Right lobe of liver (tissue), 6 donors: ENCODE measurements at regions not wholly inside any gene's neighbourhood (a gene's known extent, or its start where the extent isn't known, plus 50 kb on each side); places are given as distances from the start of the nearest gene placed in this dataset.

Source experiments
- ATAC-seq, 4 donors: fragments of 200-7000 bp; cut with Tn5 transposase; one replicate each; pipeline ENCODE4 v1.9.1; 2020; ENCODE audit warnings: mild to moderate bottlenecking in 4 of 4, moderate library complexity in 4 of 4
- DNase-seq, 3 donors: peaks; one replicate each; pipeline ENCODE4 v3.0.0-alpha.2; 2020
- H3K27ac ChIP-seq, 3 donors: fragments of 200-600 bp; one replicate each; pipeline ENCODE4 v1.8.0; 2022
- H3K27me3 ChIP-seq, 2 donors: fragments of 200-600 bp; one replicate each; pipeline ENCODE4 v1.8.0; 2022
- H3K36me3 ChIP-seq, 4 donors: fragments of 200-600 bp; sonication (generic) in 1 of 4; one replicate each; pipeline versions ENCODE4 v1.5.1 to v1.8.0; 2017 to 2022; ENCODE audit warnings: control low read depth in 1 of 4
- H3K4me1 ChIP-seq, 4 donors: fragments of 200-600 bp; sonication (generic) in 1 of 4; one replicate each; pipeline versions ENCODE4 v1.5.1 to v1.8.0; 2017 to 2022; ENCODE audit warnings: control low read depth in 1 of 4
- H3K4me3 ChIP-seq, 3 donors: fragments of 200-600 bp; one replicate each; pipeline ENCODE4 v1.8.0; 2022
- H3K9me3 ChIP-seq, 4 donors: fragments of 200-600 bp; sonication (generic) in 1 of 4; one replicate each; pipeline versions ENCODE4 v1.5.1 to v1.8.0; 2017 to 2022; ENCODE audit warnings: control low read depth in 1 of 4
- CTCF ChIP-seq, 4 donors: fragments of 200-600 bp in 3 of 4; fragments of 450-650 bp in 1 of 4; IDR thresholded peaks; one replicate each; pipeline versions ENCODE4 v1.5.1 to v1.8.0; 2016 to 2022; ENCODE audit warnings: antibody characterized with exemption in 4 of 4, mild to moderate bottlenecking in 2 of 4
- POLR2A ChIP-seq: fragments of 450-650 bp; IDR thresholded peaks from one replicate; pipeline ENCODE4 v1.6.1; 2017; ENCODE audit warnings: antibody characterized with exemption, mild to moderate bottlenecking
- WGBS: methylation state at CpG from one replicate; pipeline ENCODE4 v1.1.6; 2018; ENCODE audit warnings: low coverage, low lambda C conversion rate; ENCODE audit not compliant: insufficient coverage; ENCODE audit errors: missing lambda C conversion rate; 5-methylcytosine and 5-hydroxymethylcytosine counted together
- intact Hi-C, 2 donors: fragments of 100-400 bp; cut with DNase I; formaldehyde crosslinking; loops; one replicate each; pipeline versions ENCODE4 v1.11.2 to v1.14.1; 2022
- donor health status: DM: no; HTN: yes; CAD: no.
- donor health status: DM: no; HTN: no; CAD: no.
- donor health status: DM: no; HTN: no; CAD: no.
- donor health status: DM: no; HTN: yes; CAD: no.
- donor health status: DM: no; HTN: yes; CAD: no.

GRCh38 chr2:66301022-66301766 lies 133.7 kb upstream of the MEIS1 start:
- H3K4me1 ChIP-seq: no peaks in the 10 kb centered on the region
- no peaks in the 10 kb centered on the region for H3K27me3 ChIP-seq
- H3K4me3 ChIP-seq: no peak overlapping the region
- intact Hi-C loops: no loop called here
- TF ChIP-seq CTCF (IDR thresholded peaks at IDR 0.05): no peak
- TF ChIP-seq POLR2A: no peak
- ATAC-seq (no peak), DNase-seq (no peak)
- no peak overlapping the region for H3K27ac ChIP-seq
- WGBS: 45% methylated on average over 17 of the region's 20 CpGs
- no peaks in the 10 kb centered on the region for H3K9me3 ChIP-seq
- H3K36me3 ChIP-seq: no peaks in the 10 kb centered on the region

DNA sequence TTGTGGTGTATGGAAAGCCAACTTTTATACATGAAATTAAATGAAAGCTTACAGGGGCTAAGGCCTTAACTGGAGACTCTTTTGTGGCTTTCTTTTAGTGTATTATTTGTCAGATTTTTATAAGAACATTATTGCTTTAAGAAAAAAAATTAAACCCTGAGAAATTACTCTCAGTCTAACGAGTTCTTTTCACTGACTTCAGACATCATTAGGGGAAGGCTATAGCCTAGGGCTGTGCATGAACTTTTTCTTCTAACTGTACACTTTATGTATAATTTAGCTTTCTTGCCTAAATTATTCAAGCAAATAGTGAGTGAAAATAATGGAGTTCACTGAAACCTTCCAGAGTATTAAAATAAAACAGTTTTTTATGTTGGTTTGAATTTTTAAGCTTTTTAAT lies 151.1 kb upstream of the MEIS1 start:
- Histone ChIP-seq H3K27ac (no peak overlapping the region), H3K4me3 (no peak overlapping the region), H3K36me3 (no peaks in the 10 kb centered on the region), H3K4me1 (no peaks in the 10 kb centered on the region), H3K9me3 (no peaks in the 10 kb centered on the region), H3K27me3 (no peaks in the 10 kb centered on the region)
- intact Hi-C loops: no loop called here
- no peak for TF ChIP-seq CTCF (IDR thresholded peaks at IDR 0.05)
- no peak for TF ChIP-seq POLR2A
- DNase-seq: no peak
- ATAC-seq: no peak
- 33% methylated on average over 1 of the region's 1 CpG for WGBS

DNA sequence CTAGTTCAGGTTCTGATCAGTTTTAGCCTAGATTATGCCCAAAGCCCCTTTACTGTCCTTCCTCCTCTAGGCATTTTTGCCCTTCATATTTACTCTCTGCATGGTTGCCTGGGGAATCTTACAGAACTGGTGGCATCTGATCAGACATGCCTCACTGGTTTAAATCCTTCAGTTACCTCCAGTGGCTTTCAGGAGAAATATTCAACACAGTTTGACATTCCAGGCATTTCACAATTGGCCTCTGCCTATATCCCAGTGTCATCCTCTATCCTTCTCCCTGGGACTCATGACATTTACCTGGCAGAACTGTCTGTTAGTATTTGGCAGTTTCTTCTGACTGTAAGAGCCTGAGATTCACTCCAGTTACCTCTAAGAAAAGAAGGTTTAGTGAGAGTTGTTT lies 152.9 kb upstream of the MEIS1 start:
- Histone ChIP-seq H3K9me3 (no peaks in the 10 kb centered on the region), H3K36me3 (no peaks in the 10 kb centered on the region), H3K27me3 (no peaks in the 10 kb centered on the region), H3K27ac (no peak overlapping the region), H3K4me1 (no peaks in the 10 kb centered on the region), H3K4me3 (no peak overlapping the region)
- no peak for DNase-seq
- TF ChIP-seq POLR2A: no peak
- TF ChIP-seq CTCF (IDR thresholded peaks at IDR 0.05): no peak
- intact Hi-C loops: no loop called here
- no peak for ATAC-seq

DNA sequence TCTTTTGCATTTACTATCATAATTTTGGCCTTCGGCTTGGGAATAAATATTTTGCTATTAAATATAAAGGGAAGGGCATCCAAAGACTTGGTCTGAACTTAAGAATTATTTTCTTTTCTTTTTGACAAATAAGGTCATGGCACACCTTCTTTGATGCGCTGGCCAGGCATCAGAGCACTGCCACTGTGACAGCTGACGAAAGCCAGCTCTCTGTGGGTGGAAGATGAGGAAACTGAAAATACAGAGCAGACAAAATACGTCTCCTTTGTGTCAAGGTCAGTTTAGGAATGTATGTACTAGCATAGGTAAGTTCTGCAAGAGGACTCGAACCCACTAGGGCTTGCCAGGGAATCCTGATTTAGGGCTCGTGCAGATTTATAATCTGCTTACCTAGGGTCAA lies 155.9 kb upstream of the MEIS1 start:
- ATAC-seq: no peak
- Histone ChIP-seq H3K27me3 (no peaks in the 10 kb centered on the region), H3K4me1 (no peaks in the 10 kb centered on the region), H3K4me3 (no peak overlapping the region), H3K36me3 (no peaks in the 10 kb centered on the region), H3K9me3 (no peaks in the 10 kb centered on the region), H3K27ac (no peak overlapping the region)
- intact Hi-C loops: no loop called here
- no peak for TF ChIP-seq CTCF (IDR thresholded peaks at IDR 0.05)
- no peak for TF ChIP-seq POLR2A
- DNase-seq: no peak
- 49% methylated on average over 3 of the region's 6 CpGs for WGBS

DNA sequence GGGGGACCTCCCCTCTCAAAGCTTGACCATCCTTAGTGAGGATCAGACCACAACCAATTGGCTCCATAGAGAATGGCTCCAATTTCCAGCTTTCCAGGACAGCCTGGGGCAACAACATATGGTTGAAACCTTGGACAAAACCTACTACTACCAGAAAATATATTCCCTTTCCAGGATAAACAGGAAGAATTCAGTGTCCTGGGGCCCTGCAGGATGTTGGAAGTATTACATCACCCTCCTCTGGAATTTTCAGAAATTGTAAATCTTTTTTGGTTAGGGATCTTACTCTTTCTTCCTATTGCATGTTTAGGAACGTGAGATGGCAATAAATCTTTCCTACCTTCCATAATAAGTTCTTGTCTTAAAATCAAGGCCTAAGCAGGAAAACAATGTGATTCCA lies 158.9 kb upstream of the MEIS1 start:
- no peak for ATAC-seq
- WGBS: 29% methylated on average over 1 of the region's 1 CpG

More for the DNA sequence above, 158.9 kb upstream of the MEIS1 start:
- H3K9me3 ChIP-seq: no peaks in the 10 kb centered on the region
- no peaks in the 10 kb centered on the region for H3K27me3 ChIP-seq
- no peaks in the 10 kb centered on the region for H3K4me1 ChIP-seq
- TF ChIP-seq CTCF (IDR thresholded peaks at IDR 0.05) (no peak), POLR2A (no peak)
- no peak overlapping the region for H3K27ac ChIP-seq
- no peak for DNase-seq
- no peak overlapping the region for H3K4me3 ChIP-seq
- intact Hi-C loops: no loop called here
- no peaks in the 10 kb centered on the region for H3K36me3 ChIP-seq
